HG02884 (cell line): ENCODE measurements at regions not wholly inside any gene's neighbourhood (a gene's known extent, or its start where the extent isn't known, plus 50 kb on each side); places are given as distances from the start of the nearest gene placed in this dataset.

ENCODE experiments used
- ATAC-seq: cut with Tn5 transposase; IDR thresholded peaks from one replicate; pipeline ENCODE4 v1.9.1; 2021; ENCODE audit warnings: mild to moderate bottlenecking, moderate library complexity; ENCODE audit not compliant: unreplicated experiment

GRCh38 chr11:104830508-104830907, 67.8 kb downstream of the CASP12 start:
- ATAC-seq: no peak

- no peak for ATAC-seq
Measured at GRCh38 chr11:104830080-104830479, 68.2 kb downstream of the CASP12 start.

GRCh38 chr11:104826772-104827171, 71.5 kb downstream of the CASP12 start:
- ATAC-seq: no peak

GRCh38 chr11:104823657-104824056, 74.6 kb downstream of the CASP12 start:
- no peak for ATAC-seq

GRCh38 chr11:104820431-104820830, 77.8 kb downstream of the CASP12 start:
- ATAC-seq: no peak

GRCh38 chr11:104819603-104820002, 78.7 kb downstream of the CASP12 start:
- ATAC-seq: no peak

GRCh38 chr11:104819107-104819506, 79.2 kb downstream of the CASP12 start:
- no peak for ATAC-seq

GRCh38 chr11:104817973-104818372, 80.3 kb downstream of the CASP12 start:
- no peak for ATAC-seq

GRCh38 chr11:104813532-104813931, 84.7 kb downstream of the CASP12 start:
- no peak for ATAC-seq

GRCh38 chr11:104812103-104812788, 86.0 kb downstream of the CASP12 start:
- no peak for ATAC-seq

- no peak for ATAC-seq
Measured at GRCh38 chr11:104803776-104804175, 94.5 kb downstream of the CASP12 start.

- ATAC-seq: peak; percentile 86
Measured at GRCh38 chr11:104799251-104799650, 99.0 kb downstream of the CASP12 start.

- ATAC-seq: peak; percentile 41
Measured at GRCh38 chr11:104798789-104799188, 99.5 kb downstream of the CASP12 start.

GRCh38 chr11:104796301-104796700, 102.0 kb downstream of the CASP12 start:
- ATAC-seq: no peak

GRCh38 chr11:104795501-104796213, 102.6 kb downstream of the CASP12 start:
- ATAC-seq: no peak

GRCh38 chr11:104792861-104793260, 105.4 kb downstream of the CASP12 start:
- no peak for ATAC-seq

GRCh38 chr11:104791896-104792295, 106.4 kb downstream of the CASP12 start:
- ATAC-seq: no peak

- no peak for ATAC-seq
Measured at GRCh38 chr11:104784684-104785460, 113.4 kb downstream of the CASP12 start.

GRCh38 chr11:104783241-104783640, 115.0 kb downstream of the CASP12 start:
- ATAC-seq: no peak

GRCh38 chr11:104782377-104782754, 115.9 kb downstream of the CASP12 start:
- ATAC-seq: no peak

GRCh38 chr11:104781719-104782376, 116.4 kb downstream of the CASP12 start:
- ATAC-seq: no peak
